HepG2 (cell line): ENCODE measurements at regions not wholly inside any gene's neighbourhood (a gene's known extent, or its start where the extent isn't known, plus 50 kb on each side); places are given as distances from the start of the nearest gene placed in this dataset.
A peak's percentile ranks its signal among the peaks of the same experiment; 100 is the strongest.

Source experiments
- AGO2 ChIP-seq: fragments of 200-400 bp; formaldehyde crosslinking; optimal IDR thresholded peaks from 2 replicates; pipeline ENCODE3; 2017; ENCODE audit warnings: mild to moderate bottlenecking, low read depth, low read length, moderate library complexity
- ARID4A ChIP-seq: sonication (generic); formaldehyde crosslinking; IDR thresholded peaks from 2 replicates; pipeline ENCODE4 v1.5.0; 2020; ENCODE audit warnings: mild to moderate bottlenecking, missing genetic modification reagents, borderline replicate concordance
- HMG20B ChIP-seq: conservative IDR thresholded peaks from 2 replicates; pipeline ENCODE4 v1.6.1; 2016; ENCODE audit warnings: missing genetic modification reagents, missing compliant biosample characterization
- PRDM10 ChIP-seq: sonication (generic); formaldehyde crosslinking; IDR thresholded peaks from 2 replicates; pipeline ENCODE4 v1.4.0; 2020; ENCODE audit warnings: low read depth, missing genetic modification reagents
- PRMT3 ChIP-seq: sonication (generic); formaldehyde crosslinking; IDR thresholded peaks from 2 replicates; pipeline ENCODE4 v1.8.1; 2022; ENCODE audit warnings: low read depth, mild to moderate bottlenecking, moderate library complexity, missing genetic modification reagents, borderline replicate concordance
- RBAK ChIP-seq: sonication (generic); formaldehyde crosslinking; IDR thresholded peaks from 2 replicates; pipeline ENCODE4 v1.5.1; 2020; ENCODE audit warnings: mild to moderate bottlenecking, missing genetic modification reagents
- SMYD3 ChIP-seq: sonication (generic); formaldehyde crosslinking; IDR thresholded peaks from 2 replicates; pipeline ENCODE4 v1.8.1; 2023; ENCODE audit warnings: mild to moderate bottlenecking, missing genetic modification reagents
- SNAPC2 ChIP-seq: sonication (generic); formaldehyde crosslinking; IDR thresholded peaks from 2 replicates; pipeline ENCODE4 v1.8.1; 2022; ENCODE audit warnings: mild to moderate bottlenecking, missing genetic modification reagents
- ZKSCAN1 ChIP-seq: fragments of 150-350 bp; IDR thresholded peaks from 2 replicates; pipeline ENCODE4 v1.6.1; 2014; ENCODE audit warnings: low read length
- ZNF101 ChIP-seq: sonication (generic); formaldehyde crosslinking; IDR thresholded peaks from 2 replicates; pipeline ENCODE4 v1.4.0; 2020; ENCODE audit warnings: mild to moderate bottlenecking, low read depth, missing genetic modification reagents, borderline replicate concordance
- ZNF224 ChIP-seq: sonication (generic); formaldehyde crosslinking; IDR thresholded peaks from 2 replicates; pipeline ENCODE4 v1.5.0; 2020; ENCODE audit warnings: mild to moderate bottlenecking, missing genetic modification reagents
- ZNF30 ChIP-seq: sonication (generic); formaldehyde crosslinking; IDR thresholded peaks from 2 replicates; pipeline ENCODE4 v1.5.0; 2020; ENCODE audit warnings: mild to moderate bottlenecking, missing genetic modification reagents
- ZNF691 ChIP-seq: sonication (generic); formaldehyde crosslinking; IDR thresholded peaks from 2 replicates; pipeline ENCODE4 v1.4.0; 2020; ENCODE audit warnings: missing genetic modification reagents, low read depth, mild to moderate bottlenecking, borderline replicate concordance
- ZNF720 ChIP-seq: sonication (generic); formaldehyde crosslinking; IDR thresholded peaks from 2 replicates; pipeline ENCODE4 v1.4.0; 2020; ENCODE audit warnings: missing genetic modification reagents
- ZNF800 ChIP-seq: sonication (generic); formaldehyde crosslinking; IDR thresholded peaks from 2 replicates; pipeline ENCODE4 v1.4.0; 2020; ENCODE audit warnings: missing genetic modification reagents
- TF ChIP-seq, protein P1 (sequence below): sonication (generic); formaldehyde crosslinking; IDR thresholded peaks from 2 replicates; pipeline ENCODE4 v1.5.1; 2020; ENCODE audit warnings: missing genetic modification reagents, mild to moderate bottlenecking, borderline replicate concordance

DNA sequence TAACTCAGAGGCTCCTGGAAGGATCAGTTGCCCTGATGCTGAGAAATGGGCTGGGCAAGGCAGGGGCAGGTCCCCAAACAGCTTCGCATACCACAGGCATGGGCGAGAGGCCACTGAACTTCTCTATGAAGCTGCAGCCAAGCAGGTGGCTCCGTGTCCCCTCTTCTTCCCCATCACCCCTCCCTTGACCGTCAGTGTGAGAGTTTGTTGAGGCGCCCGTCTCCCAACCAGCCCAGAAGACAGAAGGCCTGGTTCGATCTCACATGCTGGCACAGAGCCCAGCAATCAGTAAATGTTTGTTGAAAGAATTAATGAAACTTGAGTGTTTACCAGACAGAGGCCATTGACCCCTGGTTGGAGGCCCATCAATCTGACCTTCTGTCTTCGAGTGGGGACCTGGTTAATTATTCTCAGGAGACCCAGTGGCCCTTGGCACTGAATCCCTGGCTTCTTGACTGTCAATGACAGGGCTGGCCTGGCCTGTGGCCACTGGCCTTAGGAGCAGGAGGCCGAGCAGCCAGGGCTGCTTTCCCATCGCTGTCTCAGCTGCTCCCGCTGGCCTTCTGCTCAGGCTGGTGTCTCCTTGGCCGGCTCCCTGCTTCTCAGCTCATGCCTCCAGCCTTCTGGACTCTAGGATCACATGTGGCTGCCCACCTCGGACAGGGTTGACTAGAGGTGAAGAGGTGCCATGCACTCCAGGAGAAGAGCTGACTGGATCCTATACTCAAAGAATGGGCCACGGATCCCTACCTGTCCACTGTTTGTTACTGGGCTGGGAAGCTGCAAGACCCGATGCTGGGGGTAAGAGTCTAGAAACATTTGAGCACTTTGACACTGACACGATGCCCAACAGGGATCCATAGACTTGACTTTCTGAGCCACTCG lies 113.4 kb downstream of the ASB7 start (continued):
- TF ChIP-seq ZNF101 (no peak), ZNF800 (CRISPR knock-in tag) (0 out of 2 replicates have a peak, but pooled peaks have one; percentile 38), SMYD3 (CRISPR knock-in tag) (peak; percentile 89), ZNF224 (CRISPR knock-in tag) (no peak), ARID4A (CRISPR knock-in tag) (peak; percentile 52; the same call in 1 of the 2 replicates), ZNF691 (CRISPR knock-in tag) (no peak), HMG20B (CRISPR knock-in tag) (peak; percentile 99), PRMT3 (CRISPR knock-in tag) (no peak), PRDM10 (CRISPR knock-in tag) (no peak), ZNF720 (CRISPR knock-in tag) (no peak), AGO2 (no peak), ZNF30 (CRISPR knock-in tag) (no peak), ZKSCAN1 (no peak), SNAPC2 (no peak), RBAK (CRISPR knock-in tag) (no peak)
- TF ChIP-seq, protein P1, sequence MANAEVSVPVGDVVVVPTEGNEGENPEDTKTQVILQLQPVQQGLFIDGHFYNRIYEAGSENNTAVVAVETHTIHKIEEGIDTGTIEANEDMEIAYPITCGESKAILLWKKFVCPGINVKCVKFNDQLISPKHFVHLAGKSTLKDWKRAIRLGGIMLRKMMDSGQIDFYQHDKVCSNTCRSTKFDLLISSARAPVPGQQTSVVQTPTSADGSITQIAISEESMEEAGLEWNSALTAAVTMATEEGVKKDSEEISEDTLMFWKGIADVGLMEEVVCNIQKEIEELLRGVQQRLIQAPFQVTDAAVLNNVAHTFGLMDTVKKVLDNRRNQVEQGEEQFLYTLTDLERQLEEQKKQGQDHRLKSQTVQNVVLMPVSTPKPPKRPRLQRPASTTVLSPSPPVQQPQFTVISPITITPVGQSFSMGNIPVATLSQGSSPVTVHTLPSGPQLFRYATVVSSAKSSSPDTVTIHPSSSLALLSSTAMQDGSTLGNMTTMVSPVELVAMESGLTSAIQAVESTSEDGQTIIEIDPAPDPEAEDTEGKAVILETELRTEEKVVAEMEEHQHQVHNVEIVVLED (CRISPR knock-in tag): no peak; the same call in 1 of the 2 replicates
